ENCODE measurements at regions not wholly inside any gene's neighbourhood (a gene's known extent, or its start where the extent isn't known, plus 50 kb on each side); places are given as distances from the start of the nearest gene placed in this dataset.

GRCh38 chr4:160347197-160347596, 1244.3 kb downstream of the RAPGEF2 start:
- no peak overlapping the region for H4K8ac ChIP-seq (ENCODE audit: extremely low read depth, insufficient read depth, low read length)
- no peaks in the 10 kb centered on the region for H3K36me3 ChIP-seq (ENCODE audit: control insufficient read depth in 2 of 4, insufficient read depth in 4 of 4, low read length in 3 of 4)
- no peak overlapping the region for H2AFZ ChIP-seq (ENCODE audit: low read length)
- no peak overlapping the region for H3K14ac ChIP-seq (ENCODE audit: insufficient read length)
- no peak overlapping the region for H3K4ac ChIP-seq (replicated peaks; ENCODE audit: insufficient read length, low read depth, low read length)
- H3K9ac ChIP-seq (replicated peaks in 1 of 4; ENCODE audit: extremely low read depth in 1 of 4, low read depth in 3 of 4, low read length in 3 of 4): no peak overlapping the region
- no peak overlapping the region for H3K4me2 ChIP-seq (ENCODE audit: insufficient read depth in 1 of 2, low read depth in 2 of 2, low read length in 2 of 2)
- H3K4me1 ChIP-seq (replicated peaks in 1 of 4; ENCODE audit: control insufficient read depth in 3 of 4, insufficient read depth in 4 of 4, low read length in 3 of 4): no peaks in the 10 kb centered on the region
- H2BK120ac ChIP-seq (replicated peaks; ENCODE audit: low read depth, low read length): no peak overlapping the region
- no peak overlapping the region for H3K23ac ChIP-seq (ENCODE audit: insufficient read length)
- no peak overlapping the region for H2BK20ac ChIP-seq (ENCODE audit: low read length)
- no peak overlapping the region for H4K91ac ChIP-seq (replicated peaks; ENCODE audit: insufficient read length, low read length)
- TF ChIP-seq CHD1 (IDR thresholded peaks at IDR 0.05; ENCODE audit: low read depth, low read length) (no peak), EP300 (IDR thresholded peaks at IDR 0.05; ENCODE audit: borderline replicate concordance in 1 of 2, low read depth in 2 of 2, low read length in 2 of 2) (no peak), SUZ12 (IDR thresholded peaks at IDR 0.05; ENCODE audit: low read length) (no peak), CHD2 (IDR thresholded peaks at IDR 0.05; ENCODE audit: low read length) (no peak), FOSL1 (IDR thresholded peaks at IDR 0.05; ENCODE audit: insufficient read depth, low read depth, low read length) (no peak), TEAD4 (IDR thresholded peaks at IDR 0.05; ENCODE audit: low read depth, low read length) (no peak), CTBP2 (IDR thresholded peaks at IDR 0.05; ENCODE audit: borderline replicate concordance, insufficient read depth, insufficient read length, low read length) (no peak)
- CTCF ChIA-PET (ENCODE audit: partially characterized antibody): interaction anchor here (0.7 kb wide), 1 partner anchor 977 kb away, joined by 3 read pairs; no protein-coding TSS in a partner anchor
- no peak overlapping the region for H3K18ac ChIP-seq (ENCODE audit: extremely low read depth, low read length)
- no peak for FAIRE-seq
- H3K4me3 ChIP-seq (ENCODE audit: extremely low read depth in 1 of 4, insufficient read depth in 2 of 4, low read depth in 3 of 4, low read length in 4 of 4): no peak overlapping the region
- no peak overlapping the region for H4K5ac ChIP-seq (ENCODE audit: insufficient read length, low read depth, low read length)
- no peaks in the 10 kb centered on the region for H3K23me2 ChIP-seq (ENCODE audit: low read depth, low read length)
- H2AK5ac ChIP-seq (ENCODE audit: low read depth, low read length): no peak overlapping the region
- H3K56ac ChIP-seq (replicated peaks; ENCODE audit: insufficient read length, low read depth, low read length): no peak overlapping the region
- H3K27ac ChIP-seq (ENCODE audit: low read depth, low read length): no peak overlapping the region
- DNase-seq (ENCODE audit: low read depth in 1 of 2, low spot score in 2 of 2): no peak
- no peak overlapping the region for H2BK15ac ChIP-seq (ENCODE audit: low read length)
- no peaks in the 10 kb centered on the region for H3K79me2 ChIP-seq (ENCODE audit: control insufficient read depth in 1 of 2, insufficient read depth in 2 of 2, low read length in 2 of 2)
- POLR2A ChIA-PET (ENCODE audit: partially characterized antibody): no interaction called here
- no peaks in the 10 kb centered on the region for H3K27me3 ChIP-seq (replicated peaks in 1 of 4; ENCODE audit: control insufficient read depth in 3 of 4, extremely low read depth in 1 of 4, insufficient read depth in 3 of 4, low read length in 3 of 4)
- no peak overlapping the region for H2BK12ac ChIP-seq (ENCODE audit: low read depth, low read length)
- no peaks in the 10 kb centered on the region for H4K20me1 ChIP-seq (replicated peaks in 1 of 2; ENCODE audit: control insufficient read depth in 1 of 2, insufficient read depth in 2 of 2, low read length in 2 of 2)
- H3K79me1 ChIP-seq (ENCODE audit: low read depth, low read length): no peaks in the 10 kb centered on the region
- no peak overlapping the region for H2BK5ac ChIP-seq (ENCODE audit: low read depth, low read length)
- H3K9me3 ChIP-seq (ENCODE audit: insufficient read depth in 2 of 2, low read depth in 1 of 2, low read length in 1 of 2): no peaks in the 10 kb centered on the region

Measured in H1 (cell line).